OCI-LY1 (cell line): ENCODE measurements at regions not wholly inside any gene's neighbourhood (a gene's known extent, or its start where the extent isn't known, plus 50 kb on each side); places are given as distances from the start of the nearest gene placed in this dataset.

Experiments
- H2AFZ ChIP-seq: fragments of 200-600 bp; sonication (generic), shearing (Covaris generic); 2 replicates; pipeline ENCODE4 v1.6.0; 2014; ENCODE audit warnings: antibody characterized with exemption, mild to moderate bottlenecking, low read length
- H3F3A ChIP-seq: fragments of 200-600 bp; sonication (generic), shearing (Covaris generic); 2 replicates; pipeline ENCODE4 v1.6.0; 2014; ENCODE audit warnings: mild to moderate bottlenecking, antibody characterized with exemption, low read length, moderate library complexity; ENCODE audit not compliant: insufficient read depth
- H3K27ac ChIP-seq: fragments of 200-600 bp; sonication (generic); 2 replicates; pipeline ENCODE4 v1.5.1; 2014; ENCODE audit warnings: low read length, mixed run types, mild to moderate bottlenecking, low read depth; ENCODE audit not compliant: poor library complexity, severe bottlenecking
- H3K27me3 ChIP-seq: fragments of 200-600 bp; sonication (generic); 2 replicates; pipeline ENCODE4 v1.6.0; 2014; ENCODE audit warnings: antibody characterized with exemption, mild to moderate bottlenecking, low read length, moderate library complexity; ENCODE audit not compliant: insufficient read depth
- H3K36me3 ChIP-seq: fragments of 200-600 bp; sonication (generic); 2 replicates; pipeline ENCODE4 v1.6.1; 2014; ENCODE audit warnings: mild to moderate bottlenecking, antibody characterized with exemption, low read length, moderate library complexity, mixed read lengths; ENCODE audit not compliant: insufficient read depth
- H3K4me1 ChIP-seq: fragments of 200-600 bp; sonication (generic); 2 replicates; pipeline ENCODE4 v1.5.1; 2014; ENCODE audit warnings: mild to moderate bottlenecking, low read length, moderate library complexity; ENCODE audit not compliant: insufficient read depth, severe bottlenecking
- H3K4me2 ChIP-seq: fragments of 200-600 bp; sonication (generic), shearing (Covaris generic); 2 replicates; pipeline ENCODE4 v1.6.1; 2014; ENCODE audit warnings: low read length
- H3K4me3 ChIP-seq: fragments of 200-600 bp; sonication (generic); 2 replicates; pipeline ENCODE4 v1.5.1; 2014; ENCODE audit warnings: low read length, low read depth, mild to moderate bottlenecking, mixed read lengths; ENCODE audit not compliant: poor library complexity, severe bottlenecking
- H3K79me2 ChIP-seq: fragments of 200-600 bp; shearing (Covaris generic); 2 replicates; pipeline ENCODE4 v1.6.1; 2016; ENCODE audit warnings: mixed run types, low read length, mixed read lengths; ENCODE audit not compliant: insufficient read depth
- H3K9ac ChIP-seq: fragments of 200-600 bp; sonication (generic), shearing (Covaris generic); 2 replicates; pipeline ENCODE4 v1.6.1; 2014; ENCODE audit warnings: mild to moderate bottlenecking, low read length, mixed read lengths
- H3K9me2 ChIP-seq: fragments of 200-600 bp; sonication (generic), shearing (Covaris generic); 2 replicates; pipeline ENCODE4 v1.6.1; 2014; ENCODE audit warnings: low read depth, mild to moderate bottlenecking, low read length, mixed read lengths
- H3K9me3 ChIP-seq: fragments of 200-600 bp; shearing (Covaris generic); 2 replicates; pipeline ENCODE4 v1.6.1; 2014; ENCODE audit warnings: low read length, mixed read lengths
- H4K20me1 ChIP-seq: fragments of 200-600 bp; sonication (generic), shearing (Covaris generic); 2 replicates; pipeline ENCODE4 v1.6.0; 2016; ENCODE audit warnings: mild to moderate bottlenecking, low read length; ENCODE audit not compliant: insufficient read depth
- EZH2 ChIP-seq: fragments of 200-600 bp; sonication (generic), shearing (Covaris generic); IDR thresholded peaks from 2 replicates; pipeline ENCODE4 v1.8.0; 2017; ENCODE audit warnings: borderline replicate concordance, mixed run types, mild to moderate bottlenecking, antibody characterized with exemption, low read length, moderate library complexity, mixed read lengths
- TF ChIP-seq, protein P1 (sequence below): fragments of 200-600 bp; sonication (generic), shearing (Covaris generic); IDR thresholded peaks from 2 replicates; pipeline ENCODE4 v1.5.1; 2017; ENCODE audit warnings: mild to moderate bottlenecking, antibody characterized with exemption, low read length, moderate library complexity, mixed read lengths

GRCh38 chr5:156208271-156208670, 118.7 kb upstream of the SGCD start:
- no peaks in the 10 kb centered on the region for H3K4me1 ChIP-seq
- no peaks in the 10 kb centered on the region for H3K36me3 ChIP-seq
- H3K9me2 ChIP-seq: no peaks in the 10 kb centered on the region
- no peak overlapping the region for H3K4me2 ChIP-seq
- H4K20me1 ChIP-seq: no peaks in the 10 kb centered on the region; the same call in 1 of the 2 replicates
- H3F3A ChIP-seq: no peaks in the 10 kb centered on the region
- H3K9ac ChIP-seq: no peak overlapping the region
- H3K9me3 ChIP-seq: no peaks in the 10 kb centered on the region
- TF ChIP-seq EZH2: no peak
- TF ChIP-seq, protein P1, sequence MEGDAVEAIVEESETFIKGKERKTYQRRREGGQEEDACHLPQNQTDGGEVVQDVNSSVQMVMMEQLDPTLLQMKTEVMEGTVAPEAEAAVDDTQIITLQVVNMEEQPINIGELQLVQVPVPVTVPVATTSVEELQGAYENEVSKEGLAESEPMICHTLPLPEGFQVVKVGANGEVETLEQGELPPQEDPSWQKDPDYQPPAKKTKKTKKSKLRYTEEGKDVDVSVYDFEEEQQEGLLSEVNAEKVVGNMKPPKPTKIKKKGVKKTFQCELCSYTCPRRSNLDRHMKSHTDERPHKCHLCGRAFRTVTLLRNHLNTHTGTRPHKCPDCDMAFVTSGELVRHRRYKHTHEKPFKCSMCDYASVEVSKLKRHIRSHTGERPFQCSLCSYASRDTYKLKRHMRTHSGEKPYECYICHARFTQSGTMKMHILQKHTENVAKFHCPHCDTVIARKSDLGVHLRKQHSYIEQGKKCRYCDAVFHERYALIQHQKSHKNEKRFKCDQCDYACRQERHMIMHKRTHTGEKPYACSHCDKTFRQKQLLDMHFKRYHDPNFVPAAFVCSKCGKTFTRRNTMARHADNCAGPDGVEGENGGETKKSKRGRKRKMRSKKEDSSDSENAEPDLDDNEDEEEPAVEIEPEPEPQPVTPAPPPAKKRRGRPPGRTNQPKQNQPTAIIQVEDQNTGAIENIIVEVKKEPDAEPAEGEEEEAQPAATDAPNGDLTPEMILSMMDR: no peak
- no peak overlapping the region for H2AFZ ChIP-seq
- H3K79me2 ChIP-seq: no peaks in the 10 kb centered on the region
- no peaks in the 10 kb centered on the region for H3K27me3 ChIP-seq
- H3K27ac ChIP-seq: no peak overlapping the region
- H3K4me3 ChIP-seq: no peak overlapping the region

DNA sequence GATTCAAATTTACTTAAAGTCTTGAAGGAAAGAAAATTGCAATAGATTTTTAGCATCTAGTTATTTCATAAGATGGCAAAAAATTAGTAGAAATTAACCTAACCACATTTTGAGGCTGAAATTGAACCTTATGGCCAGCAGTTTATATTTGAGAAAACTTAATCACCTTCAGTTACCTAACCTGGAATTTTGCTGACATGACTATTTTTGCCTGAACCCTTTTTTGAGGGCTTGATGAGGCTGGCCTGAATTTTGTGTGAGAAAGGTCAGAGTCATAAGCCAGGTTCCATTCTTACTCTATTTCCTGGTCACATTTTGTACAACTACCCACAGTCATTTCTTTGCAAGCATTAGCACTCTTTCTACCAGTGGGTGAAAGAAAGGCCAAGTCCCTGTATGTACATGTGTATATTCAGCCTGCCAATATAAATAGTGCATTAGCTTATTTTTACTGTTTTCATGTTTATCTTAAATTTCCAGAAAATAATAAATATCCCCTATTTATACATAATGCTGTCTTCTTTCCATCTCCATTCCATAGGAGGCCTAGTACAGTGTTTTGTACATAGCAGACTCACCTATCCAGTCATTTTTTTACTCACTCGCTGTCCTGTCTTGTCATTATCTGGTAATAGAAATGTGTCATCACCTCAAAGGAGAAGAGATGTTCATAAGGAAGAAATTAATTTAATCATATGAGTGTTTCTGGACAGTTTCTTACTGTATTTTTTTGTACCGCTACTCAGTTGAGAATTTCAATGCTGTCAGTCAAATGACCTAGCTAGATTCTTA, 108.4 kb upstream of the SGCD start:
- Histone ChIP-seq H3K27ac (no peak overlapping the region), H3K9me3 (no peaks in the 10 kb centered on the region), H3K9me2 (no peaks in the 10 kb centered on the region), H2AFZ (no peak overlapping the region), H3K27me3 (no peaks in the 10 kb centered on the region), H3K4me3 (no peak overlapping the region), H3K9ac (no peak overlapping the region), H3F3A (no peaks in the 10 kb centered on the region), H3K4me1 (no peaks in the 10 kb centered on the region), H3K4me2 (no peak overlapping the region), H3K36me3 (no peaks in the 10 kb centered on the region), H4K20me1 (no peaks in the 10 kb centered on the region), H3K79me2 (no peaks in the 10 kb centered on the region)
- TF ChIP-seq, protein P1: no peak
- TF ChIP-seq EZH2: no peak

DNA sequence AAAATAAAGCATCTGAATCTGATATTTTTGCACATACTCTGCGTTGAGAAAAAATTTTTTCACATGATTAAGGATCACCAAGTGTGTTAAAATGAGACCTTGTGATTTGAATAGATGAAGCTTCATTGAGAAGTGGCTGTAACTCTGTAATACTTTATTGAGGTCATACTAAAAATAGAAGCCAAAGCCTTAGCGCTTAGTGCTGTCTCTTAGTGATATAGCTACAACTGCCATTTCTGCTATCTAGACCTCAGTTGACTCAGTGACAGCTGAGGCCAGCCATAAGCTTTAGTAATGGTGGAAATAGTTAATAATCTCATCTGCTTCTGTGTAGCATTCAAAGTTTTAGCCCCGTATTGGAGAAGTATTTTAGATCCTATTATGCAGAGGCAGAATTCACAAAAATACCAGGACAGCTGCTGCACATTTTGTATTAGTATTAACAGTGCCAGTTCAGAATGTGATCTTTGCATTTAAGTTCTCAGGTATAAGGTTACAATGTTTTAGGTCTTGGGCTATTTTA, 107.4 kb upstream of the SGCD start:
- no peak for TF ChIP-seq EZH2
- TF ChIP-seq, protein P1: no peak
- no peaks in the 10 kb centered on the region for H3K27me3 ChIP-seq
- H3K4me3 ChIP-seq: no peak overlapping the region
- H3K27ac ChIP-seq: no peak overlapping the region
- no peaks in the 10 kb centered on the region for H4K20me1 ChIP-seq
- no peak overlapping the region for H3K9ac ChIP-seq
- H3K4me1 ChIP-seq: no peaks in the 10 kb centered on the region
- no peak overlapping the region for H3K4me2 ChIP-seq
- no peaks in the 10 kb centered on the region for H3K36me3 ChIP-seq
- H3K9me2 ChIP-seq: no peaks in the 10 kb centered on the region
- H3K79me2 ChIP-seq: no peaks in the 10 kb centered on the region
- H2AFZ ChIP-seq: no peak overlapping the region
- no peaks in the 10 kb centered on the region for H3K9me3 ChIP-seq
- H3F3A ChIP-seq: no peaks in the 10 kb centered on the region
